GM18499 (cell line): ENCODE measurements at regions not wholly inside any gene's neighbourhood (a gene's known extent, or its start where the extent isn't known, plus 50 kb on each side); places are given as distances from the start of the nearest gene placed in this dataset.
A peak's percentile ranks its signal among the peaks of the same experiment; 100 is the strongest.
"Not testable (repeated sequence)": the region's sequence is repeated elsewhere in the genome, so short reads cannot be mapped to it uniquely, and the experiment has no call there.

ENCODE experiments used
- ATAC-seq: cut with Tn5 transposase; IDR thresholded peaks from one replicate; pipeline ENCODE4 v1.9.1; 2021; ENCODE audit warnings: moderate number of reproducible peaks; ENCODE audit not compliant: insufficient read depth, unreplicated experiment

DNA sequence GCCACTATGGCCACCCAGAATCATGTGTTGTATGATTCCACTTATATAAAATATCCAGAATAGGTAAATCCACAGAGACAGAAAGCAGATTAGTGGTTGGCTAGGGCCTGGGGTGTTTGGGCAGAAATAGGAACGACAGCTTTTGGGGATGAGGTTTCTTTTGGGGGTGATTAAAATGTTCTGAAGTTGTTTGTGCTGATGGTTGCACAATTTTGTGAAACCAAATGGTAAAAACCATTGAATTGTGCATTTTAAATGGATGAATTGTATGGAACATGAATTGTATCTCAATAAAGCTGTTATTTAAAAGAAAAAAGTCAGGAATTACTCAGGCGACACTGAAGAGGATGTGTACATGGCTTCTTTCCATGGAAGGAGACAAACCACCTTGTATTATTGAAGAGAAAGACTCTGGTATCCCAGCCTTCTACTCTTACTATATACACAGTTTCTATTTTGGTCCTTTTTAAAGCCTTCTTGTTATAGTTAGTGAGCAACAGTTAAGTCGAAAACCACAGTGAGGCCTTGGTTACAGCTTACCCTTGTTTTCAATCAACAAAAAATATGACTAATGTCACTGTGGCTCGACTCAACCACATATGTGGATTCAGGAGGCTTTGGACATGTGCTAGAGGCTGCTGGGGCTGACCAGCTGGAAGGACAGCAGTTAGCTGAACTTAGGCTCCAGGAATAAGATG, 57.1 kb upstream of the KMT2E start:
- peak; percentile 88 for ATAC-seq

DNA sequence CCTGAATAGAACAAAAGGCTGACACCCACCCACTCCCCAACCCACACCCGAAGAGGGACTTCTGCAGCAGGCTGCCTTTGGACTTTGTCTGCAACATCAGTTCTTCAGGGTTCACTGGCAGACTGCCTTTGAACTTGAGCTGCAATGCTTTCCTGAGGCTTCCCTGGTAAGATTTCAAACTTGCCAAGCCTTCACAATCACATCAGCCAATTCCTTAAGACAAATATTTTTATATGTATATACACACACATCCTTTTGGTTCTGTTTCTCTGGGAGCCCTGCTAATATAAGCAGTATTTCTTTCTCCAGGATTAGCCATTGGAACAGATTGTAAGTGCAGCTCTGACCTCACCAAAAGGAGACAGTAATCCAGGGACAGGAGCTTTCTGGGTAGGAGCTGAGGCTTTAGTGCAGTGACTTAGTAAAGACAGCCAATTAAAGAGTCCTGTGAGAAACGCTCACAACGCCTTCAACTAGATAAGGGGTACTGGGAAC, 55.6 kb upstream of the KMT2E start:
- no peak for ATAC-seq

GRCh38 chr7:104959483-104959882, 54.5 kb upstream of the KMT2E start:
- not testable (repeated sequence) for ATAC-seq

DNA sequence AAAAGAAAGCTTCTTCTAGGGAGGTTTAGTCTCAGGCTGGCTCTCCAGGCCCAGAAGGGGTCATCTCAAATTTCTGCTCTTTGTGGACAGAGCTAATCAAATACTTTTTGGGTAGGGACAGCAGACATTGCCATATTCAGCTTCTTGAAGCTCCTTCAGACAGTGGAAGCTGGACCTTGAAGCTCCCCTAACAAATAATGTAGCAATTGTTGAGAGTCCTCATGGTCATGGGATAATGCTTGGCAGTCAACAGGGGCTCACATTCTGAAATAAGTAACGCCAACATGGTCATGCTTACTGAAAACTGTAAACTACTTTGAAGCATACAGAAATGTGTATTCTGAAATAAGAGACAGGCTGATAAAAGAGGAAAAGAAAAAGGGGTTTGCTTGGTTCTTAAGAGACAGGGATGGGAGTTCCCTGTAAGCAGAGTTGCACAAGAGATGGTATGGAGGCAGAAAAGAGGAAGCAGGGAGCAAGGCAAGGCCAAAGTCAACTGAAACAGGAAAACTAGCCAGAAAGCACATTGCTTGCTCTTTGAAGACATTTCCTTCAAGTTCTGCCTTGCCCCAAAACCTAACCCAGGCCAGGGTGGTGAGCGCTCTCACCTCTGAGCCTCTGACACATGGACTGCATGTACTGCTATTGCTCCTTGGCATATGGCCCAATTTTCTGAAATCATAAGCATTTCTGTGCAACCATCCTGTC, 53.1 kb upstream of the KMT2E start:
- no peak for ATAC-seq

DNA sequence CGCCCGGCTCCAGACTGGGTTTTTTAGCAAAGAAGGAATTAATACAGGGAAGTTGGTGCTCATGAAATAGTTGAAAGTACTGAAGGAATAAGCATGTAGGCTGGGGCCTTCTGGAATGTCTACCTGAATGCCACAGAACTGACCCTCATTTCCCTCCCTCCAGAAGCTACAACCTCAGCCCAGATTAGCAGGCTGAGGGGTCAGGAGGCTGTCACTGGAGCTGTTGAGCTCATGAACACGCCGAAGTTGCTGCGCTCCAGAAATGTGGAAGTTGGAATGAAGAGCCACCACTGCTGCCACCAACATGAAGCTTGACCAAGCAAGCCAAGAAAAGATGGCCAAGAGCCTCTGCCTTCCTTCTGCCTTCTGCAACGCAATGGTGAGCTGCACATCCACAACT, 52.2 kb upstream of the KMT2E start:
- no peak for ATAC-seq

GRCh38 chr7:104962781-104963180, 51.2 kb upstream of the KMT2E start:
- ATAC-seq = no peak

DNA sequence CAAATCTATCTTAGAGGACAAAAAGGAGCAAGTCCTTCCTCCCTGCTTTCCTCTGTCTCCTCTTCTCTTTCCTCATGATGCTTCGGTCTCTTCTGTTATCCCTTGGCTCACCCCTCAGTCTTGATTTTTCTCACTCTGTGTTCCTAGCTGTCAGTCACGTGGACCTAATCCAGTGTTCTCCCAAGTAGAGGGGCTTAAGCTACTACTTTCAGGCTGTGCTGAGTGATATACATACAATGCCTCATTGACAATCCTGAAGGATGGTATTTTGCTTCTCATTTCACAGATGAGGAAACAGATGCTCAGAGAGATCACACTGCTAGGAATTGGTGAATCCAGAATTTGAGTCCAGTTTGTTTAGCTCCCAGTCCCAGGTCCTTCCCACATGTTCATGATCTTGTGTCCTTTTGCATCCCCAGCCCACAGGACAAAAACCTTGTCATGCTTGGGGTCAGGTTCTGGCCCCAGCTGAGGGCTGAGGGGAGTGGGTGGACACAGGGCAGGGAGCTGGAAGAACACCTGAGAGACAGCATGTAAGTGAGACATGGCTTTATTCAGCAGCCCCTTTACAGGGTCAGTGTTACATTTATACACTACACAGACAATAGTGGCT, 50.5 kb upstream of the KMT2E start:
- ATAC-seq = no peak

DNA sequence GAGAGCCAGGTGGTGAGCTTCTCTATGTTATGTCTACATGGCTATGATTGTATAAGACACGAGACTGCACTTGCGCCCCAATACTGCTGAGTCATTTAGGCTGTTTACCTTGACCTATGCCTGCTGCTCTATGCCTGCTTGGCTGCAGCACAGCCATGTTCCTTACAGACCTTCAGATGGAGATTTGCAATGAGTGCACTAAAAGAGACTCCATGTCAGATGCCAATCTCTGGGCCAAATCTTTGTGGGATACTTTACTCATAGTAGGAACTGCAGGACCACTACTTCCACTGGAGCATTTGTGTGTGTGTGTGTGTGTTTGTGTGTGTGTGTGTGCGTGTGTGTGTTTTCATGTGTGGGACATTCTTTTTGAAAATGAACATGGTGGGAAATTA, 50.0 kb upstream of the KMT2E start:
- ATAC-seq = no peak
